SK-N-SH treated with all-trans-retinoic acid at 6 μM for 48 hours (cell line): ENCODE measurements at regions not wholly inside any gene's neighbourhood (a gene's known extent, or its start where the extent isn't known, plus 50 kb on each side); places are given as distances from the start of the nearest gene placed in this dataset.

ENCODE experiments used
- ATAC-seq: fragments of 200-7000 bp; cut with Tn5 transposase; 3 replicates; pipeline ENCODE4 v1.9.1; 2020; ENCODE audit warnings: mild to moderate bottlenecking, moderate library complexity
- ARNTL ChIP-seq: fragments of 450-650 bp; formaldehyde crosslinking; IDR thresholded peaks from 2 replicates; pipeline ENCODE4 v1.5.0; 2020; ENCODE audit warnings: low read depth, mild to moderate bottlenecking, moderate library complexity, borderline replicate concordance
- BACH2 ChIP-seq: fragments of 250-450 bp; sonication (Bioruptor Pico); IDR thresholded peaks from 2 replicates; pipeline ENCODE4 v1.9.0; 2021; ENCODE audit warnings: mild to moderate bottlenecking, borderline replicate concordance
- CSDC2 ChIP-seq: fragments of 250-450 bp; sonication (Bioruptor Pico); IDR thresholded peaks from 2 replicates; pipeline ENCODE4 v1.5.0; 2020; ENCODE audit warnings: mild to moderate bottlenecking, moderate library complexity
- CSRNP3 ChIP-seq: fragments of 250-450 bp; sonication (Bioruptor Pico); IDR thresholded peaks from 2 replicates; pipeline ENCODE4 v1.5.1; 2021; ENCODE audit warnings: mild to moderate bottlenecking, moderate library complexity
- ESRRG ChIP-seq: fragments of 250-450 bp; sonication (Bioruptor Pico); IDR thresholded peaks from 2 replicates; pipeline ENCODE4 v1.6.1; 2021; ENCODE audit warnings: mild to moderate bottlenecking
- GLIS3 ChIP-seq: fragments of 250-450 bp; sonication (Bioruptor Pico); IDR thresholded peaks from 2 replicates; pipeline ENCODE4 v1.5.0; 2020; ENCODE audit warnings: mild to moderate bottlenecking, moderate library complexity
- ISL1 ChIP-seq: fragments of 250-450 bp; sonication (Bioruptor Pico); IDR thresholded peaks from 2 replicates; pipeline ENCODE4 v2.1.2; 2022; ENCODE audit warnings: mild to moderate bottlenecking, moderate library complexity
- OSR1 ChIP-seq: fragments of 250-450 bp; sonication (Bioruptor Pico); IDR thresholded peaks from 2 replicates; pipeline ENCODE4 v1.8.0; 2022; ENCODE audit warnings: moderate library complexity, mild to moderate bottlenecking, inconsistent platforms
- PATZ1 ChIP-seq: fragments of 250-450 bp; sonication (Bioruptor Pico); IDR thresholded peaks from 2 replicates; pipeline ENCODE4 v1.8.0; 2020; ENCODE audit warnings: mild to moderate bottlenecking, moderate library complexity, borderline replicate concordance
- POU6F1 ChIP-seq: fragments of 250-450 bp; sonication (Bioruptor Pico); IDR thresholded peaks from 2 replicates; pipeline ENCODE4 v1.8.0; 2021; ENCODE audit warnings: low read depth, mild to moderate bottlenecking, moderate library complexity, borderline replicate concordance
- PPARA ChIP-seq: fragments of 250-450 bp; sonication (Bioruptor Pico); IDR thresholded peaks from 2 replicates; pipeline ENCODE4 v1.5.0; 2020; ENCODE audit warnings: mild to moderate bottlenecking, borderline replicate concordance
- RARB ChIP-seq: fragments of 250-450 bp; sonication (Bioruptor Pico); IDR thresholded peaks from 2 replicates; pipeline ENCODE4 v1.8.0; 2021; ENCODE audit warnings: mild to moderate bottlenecking, moderate library complexity
- SNAI2 ChIP-seq: fragments of 250-450 bp; sonication (Bioruptor Pico); IDR thresholded peaks from 2 replicates; pipeline ENCODE4 v1.5.0; 2020; ENCODE audit warnings: mild to moderate bottlenecking, moderate library complexity
- TCF4 ChIP-seq: fragments of 250-450 bp; sonication (Bioruptor Pico); IDR thresholded peaks from 2 replicates; pipeline ENCODE4 v1.8.0; 2021; ENCODE audit warnings: mild to moderate bottlenecking, moderate library complexity, borderline replicate concordance
- TOX ChIP-seq: fragments of 250-450 bp; sonication (Bioruptor Pico); IDR thresholded peaks from 2 replicates; pipeline ENCODE4 v1.8.0; 2021; ENCODE audit warnings: mild to moderate bottlenecking, moderate library complexity, borderline replicate concordance
- ZC3H10 ChIP-seq: fragments of 250-450 bp; sonication (Bioruptor Pico); IDR thresholded peaks from 2 replicates; pipeline ENCODE4 v1.5.1; 2021; ENCODE audit warnings: mild to moderate bottlenecking, moderate library complexity
- ZFP3 ChIP-seq: fragments of 250-450 bp; sonication (Bioruptor Pico); IDR thresholded peaks from 2 replicates; pipeline ENCODE4 v1.5.0; 2020; ENCODE audit warnings: mild to moderate bottlenecking, moderate library complexity
- ZFP30 ChIP-seq: fragments of 450-650 bp; formaldehyde crosslinking; IDR thresholded peaks from 2 replicates; pipeline ENCODE4 v1.5.0; 2022; ENCODE audit warnings: mild to moderate bottlenecking, moderate library complexity
- ZNF565 ChIP-seq: fragments of 450-650 bp; formaldehyde crosslinking; conservative IDR thresholded peaks from 2 replicates; pipeline ENCODE4 v1.5.0; 2020; ENCODE audit warnings: low read depth, mild to moderate bottlenecking, moderate library complexity
- ZNF70 ChIP-seq: fragments of 450-650 bp; formaldehyde crosslinking; IDR thresholded peaks from 2 replicates; pipeline ENCODE4 v1.5.0; 2020; ENCODE audit warnings: mild to moderate bottlenecking, moderate library complexity
- TF ChIP-seq, protein P1 (sequence below): fragments of 250-450 bp; sonication (Bioruptor Pico); IDR thresholded peaks from 2 replicates; pipeline ENCODE4 v1.5.1; 2020; ENCODE audit warnings: low read depth, mild to moderate bottlenecking, moderate library complexity

- TF ChIP-seq POU6F1 (no peak), TOX (CRISPR knock-in tag) (no peak), CSRNP3 (CRISPR knock-in tag) (no peak), RARB (no peak), PPARA (CRISPR knock-in tag) (no peak), ISL1 (CRISPR knock-in tag) (no peak), CSDC2 (CRISPR knock-in tag) (no peak), SNAI2 (CRISPR knock-in tag) (no peak), PATZ1 (CRISPR knock-in tag) (no peak), ZFP3 (CRISPR knock-in tag) (no peak), ESRRG (no peak), TCF4 (CRISPR knock-in tag) (no peak), ZNF565 (CRISPR knock-in tag) (no peak), ZNF70 (CRISPR knock-in tag) (no peak), GLIS3 (CRISPR knock-in tag) (no peak), ZC3H10 (CRISPR knock-in tag) (no peak), ARNTL (CRISPR knock-in tag) (no peak), BACH2 (CRISPR knock-in tag) (no peak)
- TF ChIP-seq, protein P1, sequence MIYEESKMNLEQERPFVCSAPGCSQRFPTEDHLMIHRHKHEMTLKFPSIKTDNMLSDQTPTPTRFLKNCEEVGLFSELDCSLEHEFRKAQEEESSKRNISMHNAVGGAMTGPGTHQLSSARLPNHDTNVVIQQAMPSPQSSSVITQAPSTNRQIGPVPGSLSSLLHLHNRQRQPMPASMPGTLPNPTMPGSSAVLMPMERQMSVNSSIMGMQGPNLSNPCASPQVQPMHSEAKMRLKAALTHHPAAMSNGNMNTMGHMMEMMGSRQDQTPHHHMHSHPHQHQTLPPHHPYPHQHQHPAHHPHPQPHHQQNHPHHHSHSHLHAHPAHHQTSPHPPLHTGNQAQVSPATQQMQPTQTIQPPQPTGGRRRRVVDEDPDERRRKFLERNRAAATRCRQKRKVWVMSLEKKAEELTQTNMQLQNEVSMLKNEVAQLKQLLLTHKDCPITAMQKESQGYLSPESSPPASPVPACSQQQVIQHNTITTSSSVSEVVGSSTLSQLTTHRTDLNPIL: no peak
- ATAC-seq: no peak
These were observed 497.8 kb downstream of the HS3ST4 start for GRCh38 chr16:26189536-26189935.

- ATAC-seq: no peak
- TF ChIP-seq OSR1 (CRISPR knock-in tag) (no peak), PATZ1 (CRISPR knock-in tag) (no peak), RARB (no peak), CSRNP3 (CRISPR knock-in tag) (no peak), ZNF565 (CRISPR knock-in tag) (no peak), ARNTL (CRISPR knock-in tag) (no peak), PPARA (CRISPR knock-in tag) (no peak), ISL1 (CRISPR knock-in tag) (no peak), CSDC2 (CRISPR knock-in tag) (no peak), ZFP30 (CRISPR knock-in tag) (no peak), BACH2 (CRISPR knock-in tag) (no peak)
- TF ChIP-seq, protein P1: no peak
These were observed 502.8 kb downstream of the HS3ST4 start for GRCh38 chr16:26194526-26194925.
